GM20000 (cell line): ENCODE measurements at regions not wholly inside any gene's neighbourhood (a gene's known extent, or its start where the extent isn't known, plus 50 kb on each side); places are given as distances from the start of the nearest gene placed in this dataset.

Source experiments
- DNase-seq: peaks from one replicate; pipeline ENCODE4 v3.0.0; 2012; ENCODE audit warnings: low spot score
- TF ChIP-seq, protein P1 (sequence below): IDR thresholded peaks from 2 replicates; pipeline ENCODE4 v1.5.1; 2012; ENCODE audit warnings: mild to moderate bottlenecking, control low read depth; ENCODE audit errors: extremely low read depth, missing control alignments

DNA sequence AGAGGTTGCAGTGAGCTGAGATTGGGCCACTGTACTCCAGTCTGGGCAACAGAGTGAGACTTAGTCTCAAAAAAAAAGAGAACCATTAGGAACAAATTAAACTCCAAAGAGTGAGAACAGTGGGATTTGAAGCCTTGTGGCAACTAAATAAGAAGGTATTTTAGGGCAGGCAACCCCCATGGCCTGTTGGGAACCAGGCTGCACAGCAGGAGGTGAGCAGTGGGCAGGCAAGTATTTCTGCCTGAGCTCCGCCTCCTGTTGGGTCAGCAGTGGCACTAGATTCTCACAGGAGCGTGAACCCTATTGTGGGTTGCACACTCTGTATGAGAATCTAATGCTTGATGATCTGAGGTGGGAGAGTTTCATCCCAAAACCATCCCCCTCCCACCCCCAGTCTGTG lies 57.6 kb upstream of the MED9 start:
- TF ChIP-seq, protein P1, sequence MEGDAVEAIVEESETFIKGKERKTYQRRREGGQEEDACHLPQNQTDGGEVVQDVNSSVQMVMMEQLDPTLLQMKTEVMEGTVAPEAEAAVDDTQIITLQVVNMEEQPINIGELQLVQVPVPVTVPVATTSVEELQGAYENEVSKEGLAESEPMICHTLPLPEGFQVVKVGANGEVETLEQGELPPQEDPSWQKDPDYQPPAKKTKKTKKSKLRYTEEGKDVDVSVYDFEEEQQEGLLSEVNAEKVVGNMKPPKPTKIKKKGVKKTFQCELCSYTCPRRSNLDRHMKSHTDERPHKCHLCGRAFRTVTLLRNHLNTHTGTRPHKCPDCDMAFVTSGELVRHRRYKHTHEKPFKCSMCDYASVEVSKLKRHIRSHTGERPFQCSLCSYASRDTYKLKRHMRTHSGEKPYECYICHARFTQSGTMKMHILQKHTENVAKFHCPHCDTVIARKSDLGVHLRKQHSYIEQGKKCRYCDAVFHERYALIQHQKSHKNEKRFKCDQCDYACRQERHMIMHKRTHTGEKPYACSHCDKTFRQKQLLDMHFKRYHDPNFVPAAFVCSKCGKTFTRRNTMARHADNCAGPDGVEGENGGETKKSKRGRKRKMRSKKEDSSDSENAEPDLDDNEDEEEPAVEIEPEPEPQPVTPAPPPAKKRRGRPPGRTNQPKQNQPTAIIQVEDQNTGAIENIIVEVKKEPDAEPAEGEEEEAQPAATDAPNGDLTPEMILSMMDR = no peak
- DNase-seq = no peak

DNA sequence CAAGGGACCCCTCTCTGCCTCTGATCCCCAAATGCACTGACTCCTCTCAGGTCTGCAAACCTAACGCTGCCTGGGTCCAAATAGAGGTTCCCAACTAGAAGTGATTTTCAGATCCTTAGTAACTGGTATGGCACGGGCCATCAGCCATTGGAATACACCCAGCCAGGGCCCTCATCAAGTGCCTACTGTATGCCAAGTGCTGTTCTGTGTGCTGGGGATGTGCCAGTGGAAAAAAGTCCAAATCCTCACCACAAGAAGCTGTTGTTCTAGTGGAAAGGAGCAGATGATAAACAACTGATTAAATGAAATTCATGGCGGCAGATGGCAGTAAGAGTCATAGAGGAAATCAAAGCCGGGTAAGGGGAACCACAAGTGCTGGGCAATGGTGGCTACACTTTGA lies 57.2 kb upstream of the MED9 start:
- TF ChIP-seq, protein P1 = no peak

DNA sequence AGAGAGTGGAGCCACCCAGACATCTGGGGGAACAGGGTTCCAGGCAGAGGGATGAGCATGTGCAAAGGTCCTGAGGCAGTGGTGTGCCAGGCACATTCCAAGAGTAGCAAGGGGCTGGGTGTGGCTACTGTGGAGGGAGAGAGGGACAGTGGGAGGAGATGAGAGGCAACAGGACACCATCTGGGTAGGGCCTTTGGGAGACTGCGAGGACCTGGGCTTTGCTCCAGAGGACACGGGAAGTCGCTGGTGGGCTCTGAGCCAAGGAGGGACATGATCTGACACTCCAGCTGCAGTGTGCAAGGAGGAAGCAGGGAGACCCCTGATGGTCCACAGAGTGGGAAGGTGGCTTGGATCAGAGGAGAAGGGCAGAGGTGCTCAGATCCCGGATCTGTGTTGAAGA lies 56.7 kb upstream of the MED9 start:
- DNase-seq = no peak
- TF ChIP-seq, protein P1 = no peak

More for the DNA sequence above, 57.2 kb upstream of the MED9 start:
- DNase-seq = no peak

DNA sequence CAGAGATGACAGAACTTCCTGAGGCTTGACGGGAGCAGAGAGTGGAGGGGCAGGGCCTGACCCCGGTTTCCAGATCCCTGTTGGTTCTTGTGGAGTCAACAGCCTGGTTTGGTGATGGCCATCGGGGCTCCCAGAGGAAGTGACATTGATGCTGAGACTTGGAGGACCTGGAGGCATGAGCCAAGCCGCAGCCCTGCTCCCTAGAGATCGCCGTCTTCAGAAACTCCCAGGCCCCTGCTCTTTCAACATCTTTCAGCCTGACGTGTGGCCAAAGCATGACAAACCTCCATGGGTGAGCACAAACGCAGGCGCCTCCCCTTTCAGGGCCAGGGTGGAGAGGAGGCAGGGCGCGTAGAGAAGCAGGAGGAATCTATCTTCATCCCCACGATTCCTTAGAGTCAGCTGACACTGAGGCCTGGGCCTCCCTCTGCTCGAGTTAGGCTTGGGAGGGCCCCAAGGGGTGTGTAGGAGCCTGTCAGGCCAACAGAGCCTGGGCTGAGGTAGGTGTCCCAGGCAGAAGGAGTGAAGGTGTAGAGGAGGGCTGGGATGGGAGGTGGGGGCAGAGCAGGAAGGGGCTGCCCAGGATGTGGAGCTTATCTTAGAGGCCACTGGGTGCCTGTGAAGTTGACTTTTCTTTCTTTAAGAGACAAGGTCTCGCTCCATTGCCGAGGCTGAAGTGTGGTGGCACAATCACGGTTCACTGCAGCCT lies 56.1 kb upstream of the MED9 start:
- TF ChIP-seq, protein P1 = no peak
- no peak for DNase-seq

DNA sequence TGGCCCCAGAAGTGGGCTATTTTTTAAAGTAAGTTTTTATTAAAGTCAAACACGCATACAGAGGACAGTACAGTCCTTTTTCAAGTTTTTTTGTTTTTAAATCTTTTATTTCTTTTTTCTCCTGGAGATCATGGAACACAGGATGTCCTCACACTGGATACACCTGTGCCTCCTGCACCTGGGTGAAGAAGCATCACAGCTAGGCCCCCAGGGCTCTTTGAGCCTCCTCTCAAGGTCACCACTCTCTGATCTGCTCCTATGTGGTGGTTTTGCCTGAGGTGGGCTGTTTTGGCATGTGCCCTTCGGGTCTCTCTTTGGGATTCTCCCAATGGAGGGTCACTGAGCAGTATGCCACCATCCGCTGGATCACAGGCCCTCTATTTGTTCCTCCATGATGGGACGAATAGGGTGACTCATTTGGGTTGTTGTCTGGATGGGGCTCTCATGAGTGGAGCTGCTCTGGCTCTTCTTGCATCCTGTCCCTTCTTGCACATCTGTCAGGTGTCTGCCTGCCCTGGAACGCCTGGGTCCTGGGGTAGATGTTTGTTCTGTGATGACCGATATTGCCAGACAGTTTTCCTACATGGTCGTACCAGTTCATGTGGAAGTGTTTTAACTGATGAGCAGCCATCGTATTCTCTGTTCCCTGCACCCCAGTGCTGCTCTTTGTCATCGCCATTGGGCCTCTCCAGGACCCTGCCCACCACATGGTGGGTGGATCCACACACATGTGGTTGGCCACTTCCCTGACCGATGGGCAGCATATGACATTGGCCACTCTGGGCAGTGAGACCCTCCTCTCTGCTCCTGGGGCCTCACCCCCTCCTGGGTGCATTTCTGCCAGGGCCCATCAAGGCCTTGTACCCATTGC lies 55.2 kb upstream of the MED9 start:
- no peak for DNase-seq
- TF ChIP-seq, protein P1 = no peak

DNA sequence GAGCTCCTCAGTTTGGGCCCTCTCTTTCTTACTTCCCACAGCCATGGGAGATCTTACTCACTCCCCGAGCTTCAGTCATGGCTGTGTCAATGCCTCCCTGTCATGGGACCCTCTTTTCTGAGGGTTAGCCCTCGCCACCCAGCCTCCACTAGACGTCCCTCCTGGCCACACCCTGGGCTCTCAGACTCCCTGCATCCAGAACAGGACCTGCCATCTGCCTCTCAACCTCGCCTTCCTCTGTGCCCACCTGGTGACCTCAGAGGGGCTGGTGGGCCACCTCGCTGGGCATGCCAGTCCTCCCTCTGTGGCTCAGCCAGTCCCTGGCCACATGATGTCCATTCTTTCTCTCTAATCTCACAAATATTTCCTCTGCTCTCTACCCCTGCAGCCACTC lies 54.6 kb upstream of the MED9 start:
- no peak for DNase-seq
- TF ChIP-seq, protein P1 = no peak

DNA sequence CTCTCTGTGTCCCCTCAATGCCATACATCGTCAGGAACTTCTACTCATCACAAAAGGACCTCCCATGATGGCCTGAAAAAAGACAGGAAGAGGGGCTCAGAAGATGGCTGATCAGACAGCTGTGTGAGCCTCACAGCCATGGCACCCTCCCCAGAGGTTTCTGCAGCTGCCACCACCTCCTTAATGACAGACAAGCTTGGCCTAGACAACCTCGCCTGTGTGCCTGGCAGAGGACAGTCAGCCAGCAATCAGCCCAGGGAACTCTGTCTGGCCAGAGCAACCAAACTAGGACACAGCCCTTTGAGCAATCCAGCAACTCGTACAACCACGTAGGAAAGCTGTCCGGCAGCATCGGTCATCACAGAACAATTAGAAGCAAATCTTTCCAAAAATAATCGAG lies 54.2 kb upstream of the MED9 start:
- no peak for DNase-seq
- TF ChIP-seq, protein P1 = no peak
